HG03565 (cell line): ENCODE measurements at regions not wholly inside any gene's neighbourhood (a gene's known extent, or its start where the extent isn't known, plus 50 kb on each side); places are given as distances from the start of the nearest gene placed in this dataset.
"Not testable (repeated sequence)": the region's sequence is repeated elsewhere in the genome, so short reads cannot be mapped to it uniquely, and the experiment has no call there.

Experiments used
- ATAC-seq: cut with Tn5 transposase; IDR thresholded peaks from one replicate; pipeline ENCODE4 v1.9.1; 2021; ENCODE audit warnings: mild to moderate bottlenecking, moderate library complexity; ENCODE audit not compliant: unreplicated experiment

DNA sequence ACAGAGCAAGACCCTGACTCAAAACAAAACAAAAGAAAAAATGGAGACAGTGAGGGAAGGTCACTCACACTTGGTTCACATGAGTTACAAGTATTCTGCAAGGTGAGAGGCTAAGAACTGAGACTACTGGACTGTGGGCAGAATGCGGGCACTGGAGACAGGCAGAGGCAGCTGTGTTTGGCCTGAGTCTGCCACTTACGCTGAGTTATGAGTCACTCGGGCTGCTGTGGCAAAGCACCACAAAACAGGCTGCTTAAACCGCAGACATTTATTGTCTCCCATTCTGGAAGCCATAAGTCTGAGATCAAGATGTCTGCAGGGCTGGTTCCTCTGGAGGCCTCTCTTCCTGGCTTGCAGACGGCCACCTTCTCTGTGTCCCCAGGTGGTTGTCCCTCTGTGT is 122.8 kb downstream of the SHANK2 start:
- ATAC-seq = no peak

DNA sequence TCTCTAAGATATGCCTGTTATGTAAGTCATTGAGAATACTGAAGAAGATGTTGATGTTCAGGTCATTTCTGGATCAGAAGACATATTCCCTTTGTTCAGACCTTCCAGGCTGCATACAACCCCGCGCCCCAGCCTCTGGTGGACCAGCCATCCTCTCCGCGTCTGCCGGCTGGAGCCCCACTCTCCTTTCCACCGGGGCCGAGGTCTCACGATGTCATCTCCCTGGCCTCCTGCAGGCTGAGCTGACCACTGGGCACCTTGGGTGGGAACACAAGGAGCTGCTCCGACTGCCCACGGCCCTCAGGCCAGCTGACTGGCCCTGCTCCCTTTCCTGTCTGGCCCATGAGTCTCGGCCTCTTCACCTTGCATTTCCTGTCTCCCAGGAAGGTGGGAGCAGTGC is 124.6 kb downstream of the SHANK2 start:
- no peak for ATAC-seq

- not testable (repeated sequence) for ATAC-seq
Observed at GRCh38 chr11:71126401-71126800, 126.0 kb downstream of the SHANK2 start.

DNA sequence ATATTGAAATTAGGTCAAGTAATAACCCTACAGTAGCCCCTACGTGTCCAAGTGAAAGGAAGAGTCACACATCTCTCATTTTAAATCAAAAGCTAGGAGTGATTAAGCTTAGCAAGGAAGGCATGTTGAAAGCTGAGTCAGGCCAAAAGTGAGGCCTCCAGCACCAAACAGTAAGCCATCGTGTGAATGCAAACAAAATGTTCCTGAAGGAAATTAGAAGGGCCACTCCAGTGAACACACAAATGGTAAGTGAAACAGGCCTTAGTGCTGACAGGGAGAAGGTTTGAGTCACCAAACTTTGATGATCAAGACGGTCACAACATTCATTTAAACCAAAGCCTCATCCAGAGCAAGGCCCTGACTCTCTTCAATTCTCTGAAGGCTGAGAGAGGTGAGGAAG is 127.2 kb downstream of the SHANK2 start:
- no peak for ATAC-seq

DNA sequence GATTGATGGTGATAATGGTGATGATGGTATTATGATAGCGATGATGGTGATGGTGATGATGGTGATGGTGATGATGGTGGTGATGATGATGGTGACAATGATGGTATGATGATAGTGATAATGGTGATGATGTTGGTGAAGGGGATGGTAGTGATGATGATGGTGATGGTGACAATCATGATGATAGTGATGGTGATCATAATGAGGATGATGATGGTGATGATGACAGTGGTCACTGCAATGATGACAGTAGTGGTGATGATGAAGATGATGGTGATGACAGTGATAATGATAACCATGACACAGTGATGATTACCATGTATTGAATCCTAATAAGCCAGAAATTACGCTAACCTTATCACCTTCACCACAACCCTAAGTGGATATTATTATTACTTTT is 128.2 kb downstream of the SHANK2 start:
- no peak for ATAC-seq

DNA sequence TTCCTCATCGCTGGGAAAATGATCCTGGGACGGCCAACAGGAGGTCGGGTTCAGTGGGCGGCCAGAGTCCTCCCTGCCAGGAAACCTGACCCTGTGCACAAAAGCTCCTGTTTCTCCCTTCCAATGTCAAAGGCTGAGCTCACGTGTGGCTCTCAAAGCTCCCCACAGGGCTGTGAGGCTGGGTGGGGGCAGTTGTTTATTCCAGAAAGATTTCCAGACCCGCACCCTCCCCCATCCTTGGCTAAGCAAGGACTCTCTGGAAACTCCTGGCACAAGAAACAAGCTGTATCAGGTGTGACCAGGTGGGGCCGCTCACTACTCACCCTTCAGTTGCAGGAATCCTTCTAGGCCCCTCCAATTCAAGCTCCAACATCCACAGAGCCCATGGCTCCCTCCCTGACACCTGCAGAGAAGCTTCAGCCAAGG is 131.9 kb downstream of the SHANK2 start:
- no peak for ATAC-seq

- no peak for ATAC-seq
Observed at GRCh38 chr11:71119656-71120269, 132.6 kb downstream of the SHANK2 start.

- no peak for ATAC-seq
Observed at GRCh38 chr11:71118671-71119250, 133.6 kb downstream of the SHANK2 start.

DNA sequence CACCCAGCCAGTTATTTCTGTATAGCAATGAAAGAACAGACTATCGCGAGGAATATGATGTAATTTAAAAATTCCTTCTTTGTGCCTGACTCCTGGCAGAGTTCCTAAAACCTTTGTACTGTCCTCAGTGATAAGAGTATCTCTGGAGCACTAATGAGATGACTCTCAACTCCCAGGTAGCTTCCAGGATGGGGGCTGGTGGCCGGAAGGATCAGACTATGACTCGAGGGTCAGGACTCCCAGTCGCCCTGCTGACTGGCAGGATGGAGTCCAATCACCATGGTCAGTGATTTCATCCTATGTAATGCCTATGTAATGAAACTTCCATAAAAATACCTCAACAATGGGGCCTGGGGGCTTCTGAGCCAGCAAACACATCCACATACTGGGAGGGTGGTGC is 135.1 kb downstream of the SHANK2 start:
- ATAC-seq = no peak

GRCh38 chr11:71116693-71117040 is 135.7 kb downstream of the SHANK2 start:
- ATAC-seq = no peak

DNA sequence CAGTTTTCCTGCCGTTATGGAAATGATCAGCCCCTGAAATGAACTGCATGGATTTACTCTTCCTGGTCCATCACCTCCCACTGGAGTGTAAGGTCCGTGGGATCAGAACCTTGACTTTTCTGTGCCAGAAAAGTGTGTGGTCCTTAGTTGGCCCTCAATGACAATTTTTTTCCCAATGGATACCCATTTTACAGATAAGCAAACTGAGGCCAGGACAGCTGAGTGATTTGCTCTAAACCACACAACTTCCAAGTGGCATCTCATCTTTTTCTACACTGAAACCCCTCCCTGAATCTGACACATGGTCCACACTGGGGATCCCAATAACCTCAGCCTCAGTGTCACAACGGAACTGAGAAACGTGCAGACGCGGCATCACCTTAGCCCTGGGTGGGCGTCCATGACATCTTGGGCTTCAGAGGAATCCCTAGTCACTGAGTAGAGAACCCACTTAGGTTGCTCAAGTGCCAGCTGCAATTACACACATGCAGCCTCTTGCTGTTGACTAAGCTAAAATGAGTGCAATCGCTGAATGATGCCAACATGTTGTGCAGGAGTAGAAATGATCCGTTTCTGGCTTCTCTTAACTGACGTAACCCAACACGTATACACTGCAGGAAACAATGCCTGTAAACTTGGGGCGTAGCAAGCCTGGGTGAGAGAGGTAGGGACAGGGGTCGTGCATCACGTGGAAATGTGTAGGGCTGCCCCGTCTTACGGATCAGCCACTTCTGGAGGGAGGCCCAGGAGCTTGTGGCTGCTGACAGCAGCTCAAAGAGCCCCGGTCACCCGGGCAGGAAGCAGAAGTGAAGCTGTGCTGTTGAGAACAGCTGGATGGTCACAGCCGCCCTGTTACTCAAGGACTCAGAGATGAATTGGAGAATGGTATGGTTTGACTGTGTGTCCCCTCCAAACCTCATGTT is 136.3 kb downstream of the SHANK2 start:
- no peak for ATAC-seq

- ATAC-seq = no peak
Observed at GRCh38 chr11:71114124-71114851, 138.1 kb downstream of the SHANK2 start.

GRCh38 chr11:71112990-71113389 is 139.4 kb downstream of the SHANK2 start:
- ATAC-seq = no peak

DNA sequence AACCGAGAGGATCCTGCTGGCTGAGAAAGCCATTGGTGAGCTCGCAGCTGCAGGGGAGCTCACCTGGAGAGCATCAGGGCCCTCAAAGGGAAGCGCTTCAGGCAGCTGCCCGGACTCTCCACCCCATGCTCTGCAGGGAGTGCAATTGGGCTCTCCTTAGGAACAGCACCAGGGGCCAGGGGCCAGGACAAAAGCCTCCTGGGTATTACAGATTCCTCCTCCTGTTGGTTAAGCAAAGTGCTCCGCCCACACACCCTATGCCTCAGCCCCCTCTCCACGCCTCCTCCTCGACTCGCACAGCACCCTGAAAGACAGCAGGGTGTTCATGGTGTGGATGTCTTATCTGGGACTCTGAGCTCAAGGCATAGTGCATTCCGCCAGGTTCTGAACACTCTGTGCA is 139.9 kb downstream of the SHANK2 start:
- no peak for ATAC-seq

- ATAC-seq = no peak
Observed at GRCh38 chr11:71109586-71109985, 142.8 kb downstream of the SHANK2 start.

DNA sequence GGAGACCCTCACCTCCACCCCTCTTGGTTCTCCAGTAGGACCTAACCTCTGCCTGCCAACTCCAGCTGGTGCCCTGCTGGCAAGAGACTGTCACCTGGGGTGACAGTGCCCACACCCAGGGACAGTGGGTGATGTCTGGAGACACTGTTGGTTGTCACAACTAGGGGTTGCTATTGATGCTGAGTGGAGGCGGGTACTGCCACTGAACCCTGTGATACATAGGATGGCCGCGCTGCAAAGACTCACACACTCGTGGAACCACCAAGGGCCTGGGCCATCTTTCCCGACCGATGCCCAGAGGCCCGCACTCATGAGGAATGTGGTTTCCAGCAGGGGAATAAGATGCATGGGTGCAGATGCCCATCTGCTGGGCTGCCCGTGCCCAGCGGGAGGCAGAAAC is 143.2 kb downstream of the SHANK2 start:
- ATAC-seq = no peak

GRCh38 chr11:71108013-71108865 is 144.1 kb downstream of the SHANK2 start:
- no peak for ATAC-seq

- ATAC-seq = no peak
Observed at GRCh38 chr11:71106671-71107070, 145.7 kb downstream of the SHANK2 start.

DNA sequence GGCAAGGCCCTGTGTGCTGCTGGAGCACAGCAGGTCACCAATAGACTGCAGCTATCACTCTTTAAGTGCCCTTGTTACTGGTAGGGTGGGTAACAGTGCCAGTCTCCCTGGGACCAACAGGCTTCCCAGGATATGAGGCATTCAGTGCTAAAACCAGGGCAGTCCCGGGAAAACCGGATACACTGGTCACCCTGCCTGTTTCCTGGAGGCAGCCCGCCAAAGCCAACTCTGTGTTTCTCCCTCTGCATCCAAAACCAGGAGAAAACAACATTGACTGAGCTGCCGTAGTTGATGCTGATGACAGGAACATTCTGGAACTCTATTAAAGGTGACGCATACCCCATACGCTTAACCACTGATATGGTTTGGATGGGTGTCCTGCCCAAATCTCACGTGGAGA is 149.1 kb downstream of the SHANK2 start:
- ATAC-seq = no peak

GRCh38 chr11:71102251-71102995 is 150.0 kb downstream of the SHANK2 start:
- no peak for ATAC-seq
